Small intestine (tissue), 7 donors: ENCODE measurements at regions not wholly inside any gene's neighbourhood (a gene's known extent, or its start where the extent isn't known, plus 50 kb on each side); places are given as distances from the start of the nearest gene placed in this dataset.

Experiments
- DNase-seq, 2 donors: peaks; one replicate each; pipeline versions ENCODE4 v3.0.0 to v3.0.0-alpha.2; 2013
- FAIRE-seq: peaks from 2 replicates; lab custom pipeline; 2012; peaks lifted over from hg19 to GRCh38; lab: Jason Lieb, UNC
- H3K27ac ChIP-seq, 3 donors: one replicate each; pipeline ENCODE4 v1.5.1; 2013; ENCODE audit warnings: low read length in 2 of 3, mild to moderate bottlenecking in 2 of 3, control low read depth in 1 of 3, inconsistent platforms in 1 of 3, low read depth in 1 of 3, moderate library complexity in 1 of 3
- H3K27me3 ChIP-seq, 3 donors: one replicate each; pipeline ENCODE4 v1.6.1; 2013; ENCODE audit warnings: low read length in 3 of 3, inconsistent platforms in 1 of 3; ENCODE audit not compliant: control insufficient read depth in 3 of 3, insufficient read depth in 3 of 3
- H3K36me3 ChIP-seq, 3 donors: one replicate each; pipeline ENCODE4 v1.6.1; 2013; ENCODE audit warnings: low read length in 3 of 3, inconsistent platforms in 1 of 3, low read depth in 1 of 3, mild to moderate bottlenecking in 1 of 3, moderate library complexity in 1 of 3; ENCODE audit not compliant: control insufficient read depth in 3 of 3, insufficient read depth in 2 of 3
- H3K4me1 ChIP-seq, 3 donors: one replicate each; pipeline ENCODE4 v1.6.1; 2013; ENCODE audit warnings: low read length in 2 of 3, inconsistent platforms in 1 of 3, low read depth in 1 of 3, mild to moderate bottlenecking in 1 of 3, moderate library complexity in 1 of 3; ENCODE audit not compliant: control insufficient read depth in 3 of 3, insufficient read depth in 2 of 3
- H3K4me3 ChIP-seq, 3 donors: one replicate each; pipeline ENCODE4 v1.5.1; 2013; ENCODE audit warnings: low read length in 3 of 3, control low read depth in 1 of 3, inconsistent platforms in 1 of 3, low read depth in 1 of 3, mild to moderate bottlenecking in 1 of 3, moderate library complexity in 1 of 3
- H3K9me3 ChIP-seq, 2 donors: one replicate each; pipeline ENCODE4 v1.6.1; 2013; ENCODE audit warnings: low read depth in 1 of 2, low read length in 1 of 2; ENCODE audit not compliant: control insufficient read depth in 2 of 2, insufficient read depth in 1 of 2
- WGBS, 3 donors: extraction: QIAGEN DNeasy Blood & Tissue Kit; methylation state at CpG; one replicate each; pipeline ENCODE4 v1.1.7; 2013; 5-methylcytosine and 5-hydroxymethylcytosine counted together
- donor health status: healthy with polysubstance abuse.
- donor health status: control.
- donor health status: control.
- donor health status: Bipolar disorder and iron deficiency.
- donor health status: healthy.

- Histone ChIP-seq H3K27me3 (no peaks in the 10 kb centered on the region), H3K36me3 (no peaks in the 10 kb centered on the region), H3K27ac (no peak overlapping the region), H3K9me3 (no peaks in the 10 kb centered on the region), H3K4me1 (no peaks in the 10 kb centered on the region), H3K4me3 (no peak overlapping the region)
- no peak for FAIRE-seq
- no peak for DNase-seq
- WGBS, 3 donors = 91 to 93% (median 92%) methylated on average over 9 of the region's 9 CpGs
These were observed 255.2 kb upstream of the SPRED2 start for GRCh38 chr2:65687614-65688013.

- 18 to 51% (median 32%) methylated on average over 5 of the region's 5 CpGs for WGBS, 3 donors
- H3K36me3 ChIP-seq = no peaks in the 10 kb centered on the region
- H3K9me3 ChIP-seq = no peaks in the 10 kb centered on the region
- no peaks in the 10 kb centered on the region for H3K4me1 ChIP-seq
- no peak for FAIRE-seq
- DNase-seq = no peak
- H3K27ac ChIP-seq = no peak overlapping the region
- no peak overlapping the region for H3K4me3 ChIP-seq
- no peaks in the 10 kb centered on the region for H3K27me3 ChIP-seq
These were observed 254.6 kb upstream of the SPRED2 start for GRCh38 chr2:65686928-65687521.

- Histone ChIP-seq H3K36me3 (no peaks in the 10 kb centered on the region), H3K27ac (no peak overlapping the region), H3K27me3 (peaks cover 0 to 2% (median 0%) of the 10 kb centered on the region in 3 donors), H3K4me1 (no peaks in the 10 kb centered on the region), H3K4me3 (no peak overlapping the region), H3K9me3 (no peaks in the 10 kb centered on the region)
- 20 to 52% (median 23%) methylated on average over 1 of the region's 1 CpG for WGBS, 3 donors
- DNase-seq (no peak), FAIRE-seq (no peak)
These were observed 249.1 kb upstream of the SPRED2 start for GRCh38 chr2:65681503-65681902.

- Histone ChIP-seq H3K27ac (no peak overlapping the region), H3K36me3 (no peaks in the 10 kb centered on the region), H3K9me3 (peaks cover 0 to 4% of the 10 kb centered on the region in 2 donors), H3K4me3 (no peak overlapping the region), H3K4me1 (no peaks in the 10 kb centered on the region), H3K27me3 (peaks cover 0 to 2% (median 0%) of the 10 kb centered on the region in 3 donors)
- FAIRE-seq (no peak), DNase-seq (no peak)
- WGBS, 3 donors = 82 to 90% (median 89%) methylated on average over 5 of the region's 5 CpGs
These were observed 246.5 kb upstream of the SPRED2 start for GRCh38 chr2:65678779-65679391.

- Histone ChIP-seq H3K9me3 (peaks cover 0 to 4% of the 10 kb centered on the region in 2 donors), H3K27ac (no peak overlapping the region), H3K4me3 (no peak overlapping the region), H3K27me3 (peaks cover 0 to 2% (median 0%) of the 10 kb centered on the region in 3 donors), H3K4me1 (no peaks in the 10 kb centered on the region), H3K36me3 (no peaks in the 10 kb centered on the region)
- DNase-seq = no peak
- WGBS, 3 donors = 88 to 91% (median 89%) methylated on average over 4 of the region's 4 CpGs
- no peak for FAIRE-seq
These were observed 243.0 kb upstream of the SPRED2 start for GRCh38 chr2:65675350-65675749.

GRCh38 chr2:65671670-65672242 lies 239.4 kb upstream of the SPRED2 start:
- no peaks in the 10 kb centered on the region for H3K27me3 ChIP-seq
- no peaks in the 10 kb centered on the region for H3K36me3 ChIP-seq
- peaks cover 0 to 23% of the 10 kb centered on the region in 2 donors for H3K9me3 ChIP-seq
- no peak overlapping the region for H3K4me3 ChIP-seq
- DNase-seq (no peak), FAIRE-seq (no peak)
- no peak overlapping the region for H3K27ac ChIP-seq
- H3K4me1 ChIP-seq = no peaks in the 10 kb centered on the region
- WGBS, 3 donors = 12 to 48% (median 13%) methylated on average over 2 of the region's 2 CpGs

GRCh38 chr2:65669574-65669973 lies 237.2 kb upstream of the SPRED2 start:
- peaks cover 0 to 19% of the 10 kb centered on the region in 2 donors for H3K9me3 ChIP-seq
- H3K27ac ChIP-seq = no peak overlapping the region
- no peaks in the 10 kb centered on the region for H3K4me1 ChIP-seq
- no peaks in the 10 kb centered on the region for H3K27me3 ChIP-seq
- 78 to 82% (median 80%) methylated on average over 2 of the region's 2 CpGs for WGBS, 3 donors
- FAIRE-seq (no peak), DNase-seq (no peak)
- no peak overlapping the region for H3K4me3 ChIP-seq
- H3K36me3 ChIP-seq = no peaks in the 10 kb centered on the region

- Histone ChIP-seq H3K36me3 (no peaks in the 10 kb centered on the region), H3K9me3 (peaks cover 0 to 19% of the 10 kb centered on the region in 2 donors), H3K27me3 (no peaks in the 10 kb centered on the region), H3K4me3 (no peak overlapping the region), H3K4me1 (no peaks in the 10 kb centered on the region), H3K27ac (no peak overlapping the region)
- DNase-seq (no peak), FAIRE-seq (no peak)
These were observed 236.3 kb upstream of the SPRED2 start for GRCh38 chr2:65668744-65669143.
